HCT116 (cell line): ENCODE measurements at regions not wholly inside any gene's neighbourhood (a gene's known extent, or its start where the extent isn't known, plus 50 kb on each side); places are given as distances from the start of the nearest gene placed in this dataset.

Source experiments
- ATAC-seq: fragments of 200-7000 bp; cut with Tn5 transposase; 2 replicates; pipeline ENCODE4 v1.9.1; 2020; ENCODE audit warnings: mild to moderate bottlenecking, moderate library complexity
- BruUV-seq: library from RNA; stranded (reverse); fragments of 400-500 nt; replicated peaks from 2 replicates; lab custom pipeline; 2021; lab: Mats Ljungman, UMichigan
- CTCF ChIA-PET: fragments of 300-600 bp; sonication (Branson Sonifier 250); formaldehyde crosslinking; loops from one replicate; lab custom pipeline; 2021; ENCODE audit warnings: antibody characterized with exemption; lab: Charles Lee
- POLR2A ChIA-PET: fragments of 300-600, 350-600 bp; sonication (Branson Sonifier 250); formaldehyde crosslinking; loops from one replicate; lab custom pipeline; 2021; ENCODE audit warnings: antibody characterized with exemption; lab: Charles Lee
- RAD21 ChIA-PET, 2 experiments: fragments of 300-600 bp; sonication (Branson Sonifier 250); formaldehyde crosslinking; loops; one replicate each; lab custom pipeline; 2023; ENCODE audit warnings: low total read pairs in 2 of 2; ENCODE audit not compliant: uncharacterized antibody in 2 of 2, unreplicated experiment in 2 of 2, low non-redundant PET in 1 of 2; lab: Charles Lee
- DNase-seq: peaks from one replicate; pipeline ENCODE4 v3.0.0-alpha.2; 2010; ENCODE audit warnings: low read depth, low spot score
- H2AFZ ChIP-seq: fragments of 200-600 bp; shearing (Covaris generic), sonication (generic); 2 replicates; pipeline ENCODE4 v1.6.1; 2017; ENCODE audit warnings: low read depth, mixed run types, mixed read lengths, antibody characterized with exemption, low read length; ENCODE audit not compliant: poor library complexity, severe bottlenecking
- H3K27ac ChIP-seq: 2 replicates; pipeline ENCODE4 v1.5.1; 2012; ENCODE audit warnings: low read depth, low read length
- H3K27me3 ChIP-seq: fragments of 200-600 bp; sonication (generic); 2 replicates; pipeline ENCODE4 v1.6.1; 2016; ENCODE audit warnings: mixed run types, low read length, mixed read lengths; ENCODE audit not compliant: insufficient read depth
- H3K36me3 ChIP-seq, 2 experiments: fragments of 200-500 bp in 1 of 2; fragments of 200-600 bp in 1 of 2; sonication (Bioruptor generic) in 1 of 2; sonication (generic) in 1 of 2; 2 replicates each; pipeline versions ENCODE4 v1.5.1 to v1.6.1; 2014 to 2016; ENCODE audit warnings: low read length in 2 of 2, inconsistent platforms in 1 of 2, mixed read lengths in 1 of 2, mixed run types in 1 of 2; ENCODE audit not compliant: insufficient read depth in 2 of 2, control insufficient read depth in 1 of 2
- H3K4me1 ChIP-seq, 2 experiments: fragments of 200-600 bp in 1 of 2; sonication (generic) in 1 of 2; 2 replicates each; pipeline versions ENCODE4 v1.5.1 to v1.6.1; 2012 to 2017; ENCODE audit warnings: low read length in 2 of 2, inconsistent platforms in 1 of 2, mild to moderate bottlenecking in 1 of 2, mixed read lengths in 1 of 2, mixed run types in 1 of 2, moderate library complexity in 1 of 2; ENCODE audit not compliant: insufficient read depth in 2 of 2, control insufficient read depth in 1 of 2
- H3K4me2 ChIP-seq: fragments of 200-600 bp; sonication (generic); 2 replicates; pipeline ENCODE4 v1.6.1; 2017; ENCODE audit warnings: mixed run types, low read length, mixed read lengths
- H3K4me3 ChIP-seq, 2 experiments: fragments of 200-600 bp in 1 of 2; sonication (generic) in 1 of 2; replicated peaks in 1 of 2; 2 replicates each; pipeline ENCODE4 v1.5.1; 2011 to 2016; ENCODE audit warnings: low read length in 2 of 2, control low read depth in 1 of 2, low read depth in 1 of 2, mild to moderate bottlenecking in 1 of 2, mixed read lengths in 1 of 2, mixed run types in 1 of 2
- H3K79me2 ChIP-seq: fragments of 200-600 bp; sonication (generic); 2 replicates; pipeline ENCODE4 v1.6.1; 2017; ENCODE audit warnings: mild to moderate bottlenecking, mixed run types, low read length, moderate library complexity, mixed read lengths; ENCODE audit not compliant: insufficient read depth
- H3K9ac ChIP-seq: fragments of 200-600 bp; sonication (generic); 2 replicates; pipeline ENCODE4 v1.6.1; 2016; ENCODE audit warnings: low read length, mixed read lengths
- H3K9me2 ChIP-seq: fragments of 200-600 bp; sonication (generic), shearing (Covaris generic); 2 replicates; pipeline ENCODE4 v1.6.1; 2017; ENCODE audit warnings: mixed run types, mild to moderate bottlenecking, moderate library complexity; ENCODE audit not compliant: insufficient read depth
- H3K9me3 ChIP-seq, 2 experiments: fragments of 200-500 bp in 1 of 2; fragments of 200-600 bp in 1 of 2; sonication (Bioruptor generic) in 1 of 2; sonication (generic) in 1 of 2; 2 replicates each; pipeline ENCODE4 v1.6.1; 2014 to 2017; ENCODE audit warnings: low read length in 2 of 2, mixed read lengths in 2 of 2, inconsistent platforms in 1 of 2, low read depth in 1 of 2, mild to moderate bottlenecking in 1 of 2, mixed run types in 1 of 2, moderate library complexity in 1 of 2; ENCODE audit not compliant: control insufficient read depth in 1 of 2, insufficient read depth in 1 of 2
- H4K20me1 ChIP-seq: fragments of 200-600 bp; sonication (generic), shearing (Covaris generic); 2 replicates; pipeline ENCODE4 v1.6.1; 2017; ENCODE audit warnings: mixed run types, mild to moderate bottlenecking, moderate library complexity; ENCODE audit not compliant: insufficient read depth
- CBX3 ChIP-seq: IDR thresholded peaks from 2 replicates; pipeline ENCODE4 v1.6.1; 2012; ENCODE audit warnings: low read depth
- EGR1 ChIP-seq: IDR thresholded peaks from 2 replicates; pipeline ENCODE4 v1.6.1; 2012; ENCODE audit warnings: low read depth
- ELF1 ChIP-seq: IDR thresholded peaks from 2 replicates; pipeline ENCODE4 v1.6.1; 2012; ENCODE audit warnings: low read depth, borderline replicate concordance
- FOSL1 ChIP-seq: IDR thresholded peaks from 2 replicates; pipeline ENCODE4 v1.6.1; 2012; ENCODE audit warnings: low read depth
- JUND ChIP-seq: IDR thresholded peaks from 2 replicates; pipeline ENCODE4 v1.6.1; 2012
- POLR2A ChIP-seq: IDR thresholded peaks from 2 replicates; pipeline ENCODE4 v1.7.0; 2011; ENCODE audit warnings: borderline replicate concordance; ENCODE audit not compliant: insufficient read depth, insufficient read length; ENCODE audit errors: extremely low read depth
- POLR2AphosphoS5 ChIP-seq: IDR thresholded peaks from 2 replicates; pipeline ENCODE4 v1.6.1; 2011; ENCODE audit warnings: mild to moderate bottlenecking, low read depth, low read length, moderate library complexity
- RAD21 ChIP-seq: IDR thresholded peaks from 2 replicates; pipeline ENCODE4 v1.6.1; 2012; ENCODE audit warnings: low read depth, mild to moderate bottlenecking
- SIN3A ChIP-seq: IDR thresholded peaks from 2 replicates; pipeline ENCODE4 v1.6.1; 2012; ENCODE audit warnings: low read depth
- SP1 ChIP-seq: IDR thresholded peaks from 2 replicates; pipeline ENCODE4 v1.6.1; 2012; ENCODE audit warnings: low read depth
- SRF ChIP-seq: IDR thresholded peaks from 2 replicates; pipeline ENCODE4 v1.6.1; 2012; ENCODE audit warnings: low read depth
- TCF7L2 ChIP-seq: IDR thresholded peaks from 2 replicates; pipeline ENCODE4 v1.7.0; 2011; ENCODE audit warnings: borderline replicate concordance, inconsistent platforms; ENCODE audit not compliant: insufficient read depth, insufficient read length; ENCODE audit errors: extremely low read depth
- ZFX ChIP-seq: fragments of 450-650 bp; IDR thresholded peaks from 2 replicates; pipeline ENCODE4 v1.6.1; 2017
- ZNF274 ChIP-seq: fragments of 200-500 bp; sonication (Bioruptor generic); IDR thresholded peaks from 2 replicates; pipeline ENCODE4 v1.6.1; 2014; ENCODE audit warnings: mild to moderate bottlenecking, low read depth, low read length, inconsistent platforms
- intact Hi-C: fragments of 100-400 bp; cut with micrococcal nuclease; formaldehyde crosslinking; loops from 2 replicates; pipeline ENCODE4 v1.10.0; 2022
- TF ChIP-seq, protein P1 (sequence below), 3 experiments: fragments of 200-600 bp in 1 of 3; sonication (generic) in 1 of 3; IDR thresholded peaks in 2 of 3; conservative IDR thresholded peaks in 1 of 3; 2 replicates each; pipeline ENCODE4 v1.5.1; 2012 to 2017; ENCODE audit warnings: low read depth in 2 of 3, low read length in 2 of 3, antibody characterized with exemption in 1 of 3, borderline replicate concordance in 1 of 3, control low read depth in 1 of 3, mild to moderate bottlenecking in 1 of 3, mixed read lengths in 1 of 3, mixed run types in 1 of 3, moderate library complexity in 1 of 3; ENCODE audit not compliant: insufficient read depth in 1 of 3
- TF ChIP-seq, protein P2 (sequence below): IDR thresholded peaks from 2 replicates; pipeline ENCODE4 v1.6.1; 2011; ENCODE audit warnings: mild to moderate bottlenecking, low read length, moderate library complexity; ENCODE audit not compliant: insufficient replicate concordance; ENCODE audit errors: extremely low read depth
- TF ChIP-seq, protein P3 (sequence below): IDR thresholded peaks from 2 replicates; pipeline ENCODE4 v1.6.1; 2012
- TF ChIP-seq, protein P4 (sequence below): IDR thresholded peaks from 2 replicates; pipeline ENCODE4 v1.6.1; 2012; ENCODE audit warnings: low read depth

DNA sequence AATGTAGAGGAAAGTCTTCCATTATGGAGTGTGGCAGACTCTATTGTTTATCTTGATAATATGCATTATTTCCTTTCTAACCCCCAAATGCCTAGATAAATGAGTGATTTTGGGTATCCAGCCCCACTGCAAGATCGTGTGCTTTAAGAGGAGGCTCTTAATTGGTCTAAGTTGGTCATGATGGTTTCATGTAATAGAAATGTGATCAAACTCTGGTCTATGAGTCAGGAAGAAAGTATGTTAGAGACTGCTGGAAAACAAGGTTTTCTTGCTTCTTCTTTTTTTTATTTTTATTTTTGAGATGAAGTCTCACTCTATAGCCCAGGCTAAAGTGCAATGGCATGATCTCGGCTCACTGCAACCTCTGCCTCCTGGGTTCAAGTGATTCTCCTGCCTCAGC lies 344.5 kb upstream of the TNP1 start:
- ATAC-seq (no peak), DNase-seq (no peak)
- H3K9ac ChIP-seq = no peak overlapping the region
- H3K4me2 ChIP-seq = no peak overlapping the region
- H3K9me2 ChIP-seq = no peaks in the 10 kb centered on the region
- no peaks in the 10 kb centered on the region for H3K36me3 ChIP-seq
- BruUV-seq = no TSS peak
- intact Hi-C loops = no loop called here
- H3K9me3 ChIP-seq = no peaks in the 10 kb centered on the region
- H3K79me2 ChIP-seq = no peaks in the 10 kb centered on the region
- ChIA-PET POLR2A (no interaction called here), CTCF (interaction anchor here (1.0 kb wide), 1 partner anchor 552 kb away, joined by 3 read pairs; no protein-coding TSS in a partner anchor), RAD21 (no interaction called here)
- peaks cover 55% of the 10 kb centered on the region for H3K27me3 ChIP-seq
- no peaks in the 10 kb centered on the region for H4K20me1 ChIP-seq
- H3K4me3 ChIP-seq = no peak overlapping the region
- no peak overlapping the region for H3K27ac ChIP-seq
- no peaks in the 10 kb centered on the region for H3K4me1 ChIP-seq
- no peak overlapping the region for H2AFZ ChIP-seq
- TF ChIP-seq ZFX = no peak
- no peak for TF ChIP-seq POLR2AphosphoS5
- no peak for TF ChIP-seq EGR1
- no peak for TF ChIP-seq ELF1
- TF ChIP-seq FOSL1 = no peak
- TF ChIP-seq ZNF274 = no peak
- TF ChIP-seq SP1 = no peak
- TF ChIP-seq TCF7L2 = no peak
- TF ChIP-seq, protein P1, sequence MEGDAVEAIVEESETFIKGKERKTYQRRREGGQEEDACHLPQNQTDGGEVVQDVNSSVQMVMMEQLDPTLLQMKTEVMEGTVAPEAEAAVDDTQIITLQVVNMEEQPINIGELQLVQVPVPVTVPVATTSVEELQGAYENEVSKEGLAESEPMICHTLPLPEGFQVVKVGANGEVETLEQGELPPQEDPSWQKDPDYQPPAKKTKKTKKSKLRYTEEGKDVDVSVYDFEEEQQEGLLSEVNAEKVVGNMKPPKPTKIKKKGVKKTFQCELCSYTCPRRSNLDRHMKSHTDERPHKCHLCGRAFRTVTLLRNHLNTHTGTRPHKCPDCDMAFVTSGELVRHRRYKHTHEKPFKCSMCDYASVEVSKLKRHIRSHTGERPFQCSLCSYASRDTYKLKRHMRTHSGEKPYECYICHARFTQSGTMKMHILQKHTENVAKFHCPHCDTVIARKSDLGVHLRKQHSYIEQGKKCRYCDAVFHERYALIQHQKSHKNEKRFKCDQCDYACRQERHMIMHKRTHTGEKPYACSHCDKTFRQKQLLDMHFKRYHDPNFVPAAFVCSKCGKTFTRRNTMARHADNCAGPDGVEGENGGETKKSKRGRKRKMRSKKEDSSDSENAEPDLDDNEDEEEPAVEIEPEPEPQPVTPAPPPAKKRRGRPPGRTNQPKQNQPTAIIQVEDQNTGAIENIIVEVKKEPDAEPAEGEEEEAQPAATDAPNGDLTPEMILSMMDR (IDR thresholded peaks at IDR 0.05 in 2 of 3, conservative IDR thresholded peaks at IDR 0.05 in 1 of 3; ENCODE audit: borderline replicate concordance in 1 of 3, insufficient read depth in 1 of 3, low read depth in 2 of 3, low read length in 2 of 3) = no peak
- no peak for TF ChIP-seq SRF
- no peak for TF ChIP-seq CBX3
- no peak for TF ChIP-seq POLR2A
- TF ChIP-seq, protein P2, sequence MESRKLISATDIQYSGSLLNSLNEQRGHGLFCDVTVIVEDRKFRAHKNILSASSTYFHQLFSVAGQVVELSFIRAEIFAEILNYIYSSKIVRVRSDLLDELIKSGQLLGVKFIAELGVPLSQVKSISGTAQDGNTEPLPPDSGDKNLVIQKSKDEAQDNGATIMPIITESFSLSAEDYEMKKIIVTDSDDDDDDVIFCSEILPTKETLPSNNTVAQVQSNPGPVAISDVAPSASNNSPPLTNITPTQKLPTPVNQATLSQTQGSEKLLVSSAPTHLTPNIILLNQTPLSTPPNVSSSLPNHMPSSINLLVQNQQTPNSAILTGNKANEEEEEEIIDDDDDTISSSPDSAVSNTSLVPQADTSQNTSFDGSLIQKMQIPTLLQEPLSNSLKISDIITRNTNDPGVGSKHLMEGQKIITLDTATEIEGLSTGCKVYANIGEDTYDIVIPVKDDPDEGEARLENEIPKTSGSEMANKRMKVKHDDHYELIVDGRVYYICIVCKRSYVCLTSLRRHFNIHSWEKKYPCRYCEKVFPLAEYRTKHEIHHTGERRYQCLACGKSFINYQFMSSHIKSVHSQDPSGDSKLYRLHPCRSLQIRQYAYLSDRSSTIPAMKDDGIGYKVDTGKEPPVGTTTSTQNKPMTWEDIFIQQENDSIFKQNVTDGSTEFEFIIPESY = no peak
- TF ChIP-seq, protein P3, sequence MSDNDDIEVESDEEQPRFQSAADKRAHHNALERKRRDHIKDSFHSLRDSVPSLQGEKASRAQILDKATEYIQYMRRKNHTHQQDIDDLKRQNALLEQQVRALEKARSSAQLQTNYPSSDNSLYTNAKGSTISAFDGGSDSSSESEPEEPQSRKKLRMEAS = no peak
- TF ChIP-seq, protein P4, sequence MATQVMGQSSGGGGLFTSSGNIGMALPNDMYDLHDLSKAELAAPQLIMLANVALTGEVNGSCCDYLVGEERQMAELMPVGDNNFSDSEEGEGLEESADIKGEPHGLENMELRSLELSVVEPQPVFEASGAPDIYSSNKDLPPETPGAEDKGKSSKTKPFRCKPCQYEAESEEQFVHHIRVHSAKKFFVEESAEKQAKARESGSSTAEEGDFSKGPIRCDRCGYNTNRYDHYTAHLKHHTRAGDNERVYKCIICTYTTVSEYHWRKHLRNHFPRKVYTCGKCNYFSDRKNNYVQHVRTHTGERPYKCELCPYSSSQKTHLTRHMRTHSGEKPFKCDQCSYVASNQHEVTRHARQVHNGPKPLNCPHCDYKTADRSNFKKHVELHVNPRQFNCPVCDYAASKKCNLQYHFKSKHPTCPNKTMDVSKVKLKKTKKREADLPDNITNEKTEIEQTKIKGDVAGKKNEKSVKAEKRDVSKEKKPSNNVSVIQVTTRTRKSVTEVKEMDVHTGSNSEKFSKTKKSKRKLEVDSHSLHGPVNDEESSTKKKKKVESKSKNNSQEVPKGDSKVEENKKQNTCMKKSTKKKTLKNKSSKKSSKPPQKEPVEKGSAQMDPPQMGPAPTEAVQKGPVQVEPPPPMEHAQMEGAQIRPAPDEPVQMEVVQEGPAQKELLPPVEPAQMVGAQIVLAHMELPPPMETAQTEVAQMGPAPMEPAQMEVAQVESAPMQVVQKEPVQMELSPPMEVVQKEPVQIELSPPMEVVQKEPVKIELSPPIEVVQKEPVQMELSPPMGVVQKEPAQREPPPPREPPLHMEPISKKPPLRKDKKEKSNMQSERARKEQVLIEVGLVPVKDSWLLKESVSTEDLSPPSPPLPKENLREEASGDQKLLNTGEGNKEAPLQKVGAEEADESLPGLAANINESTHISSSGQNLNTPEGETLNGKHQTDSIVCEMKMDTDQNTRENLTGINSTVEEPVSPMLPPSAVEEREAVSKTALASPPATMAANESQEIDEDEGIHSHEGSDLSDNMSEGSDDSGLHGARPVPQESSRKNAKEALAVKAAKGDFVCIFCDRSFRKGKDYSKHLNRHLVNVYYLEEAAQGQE = no peak
- TF ChIP-seq JUND = no peak
- no peak for TF ChIP-seq SIN3A
- no peak for TF ChIP-seq RAD21
